SK-N-SH (cell line): ENCODE measurements at regions not wholly inside any gene's neighbourhood (a gene's known extent, or its start where the extent isn't known, plus 50 kb on each side); places are given as distances from the start of the nearest gene placed in this dataset.

Experiments used
- EP300 ChIP-seq, 2 experiments: IDR thresholded peaks; 2 replicates each; pipeline versions ENCODE4 v1.4.0 to v1.6.1; 2012; ENCODE audit warnings: borderline replicate concordance in 1 of 2, low read depth in 1 of 2, low read length in 1 of 2
- EZH2phosphoT487 ChIP-seq: fragments of 200-600 bp; sonication (generic); IDR thresholded peaks from 2 replicates; pipeline ENCODE4 v1.6.1; 2017; ENCODE audit warnings: low read depth, mixed run types, mild to moderate bottlenecking, antibody characterized with exemption, moderate library complexity, borderline replicate concordance
- JUND ChIP-seq: IDR thresholded peaks from 2 replicates; pipeline ENCODE4 v1.4.0; 2012
- MXI1 ChIP-seq: IDR thresholded peaks from 2 replicates; pipeline ENCODE4 v1.6.1; 2012; ENCODE audit warnings: mild to moderate bottlenecking, low read depth, low read length, improper control_type of control experiment
- TEAD4 ChIP-seq: IDR thresholded peaks from 2 replicates; pipeline ENCODE4 v1.4.0; 2012; ENCODE audit warnings: mild to moderate bottlenecking, borderline replicate concordance; ENCODE audit not compliant: insufficient read depth
- TF ChIP-seq, protein P1 (sequence below): IDR thresholded peaks from 2 replicates; pipeline ENCODE4 v1.6.1; 2012; ENCODE audit warnings: mild to moderate bottlenecking, low read depth, low read length, moderate library complexity
- TF ChIP-seq, protein P2 (sequence below): fragments of 200-600 bp; sonication (generic); IDR thresholded peaks from 2 replicates; pipeline ENCODE4 v1.6.1; 2017; ENCODE audit warnings: antibody characterized with exemption, mild to moderate bottlenecking, moderate library complexity
- TF ChIP-seq, protein P3 (sequence below): IDR thresholded peaks from 2 replicates; pipeline ENCODE4 v1.4.0; 2012; ENCODE audit warnings: low read depth

DNA sequence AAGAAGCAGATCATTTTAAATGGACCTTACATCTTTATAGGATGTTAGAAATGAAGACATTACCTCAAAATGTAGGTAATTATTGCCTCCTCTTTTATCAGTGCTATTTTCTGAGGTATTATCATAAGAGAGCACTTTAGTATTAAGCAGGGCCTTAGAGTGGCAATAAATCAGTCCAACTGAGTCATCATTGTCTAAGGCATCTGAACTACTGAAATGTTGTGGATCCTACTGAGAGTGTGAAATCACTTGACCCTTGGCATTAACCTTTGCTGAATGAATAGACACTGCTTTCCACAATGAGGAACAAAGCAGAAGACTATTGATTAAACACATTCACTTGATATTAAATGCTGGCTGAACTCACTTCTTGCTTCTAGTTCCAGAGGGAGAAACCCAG, 224.6 kb upstream of the ARRDC3 start:
- TF ChIP-seq, protein P1, sequence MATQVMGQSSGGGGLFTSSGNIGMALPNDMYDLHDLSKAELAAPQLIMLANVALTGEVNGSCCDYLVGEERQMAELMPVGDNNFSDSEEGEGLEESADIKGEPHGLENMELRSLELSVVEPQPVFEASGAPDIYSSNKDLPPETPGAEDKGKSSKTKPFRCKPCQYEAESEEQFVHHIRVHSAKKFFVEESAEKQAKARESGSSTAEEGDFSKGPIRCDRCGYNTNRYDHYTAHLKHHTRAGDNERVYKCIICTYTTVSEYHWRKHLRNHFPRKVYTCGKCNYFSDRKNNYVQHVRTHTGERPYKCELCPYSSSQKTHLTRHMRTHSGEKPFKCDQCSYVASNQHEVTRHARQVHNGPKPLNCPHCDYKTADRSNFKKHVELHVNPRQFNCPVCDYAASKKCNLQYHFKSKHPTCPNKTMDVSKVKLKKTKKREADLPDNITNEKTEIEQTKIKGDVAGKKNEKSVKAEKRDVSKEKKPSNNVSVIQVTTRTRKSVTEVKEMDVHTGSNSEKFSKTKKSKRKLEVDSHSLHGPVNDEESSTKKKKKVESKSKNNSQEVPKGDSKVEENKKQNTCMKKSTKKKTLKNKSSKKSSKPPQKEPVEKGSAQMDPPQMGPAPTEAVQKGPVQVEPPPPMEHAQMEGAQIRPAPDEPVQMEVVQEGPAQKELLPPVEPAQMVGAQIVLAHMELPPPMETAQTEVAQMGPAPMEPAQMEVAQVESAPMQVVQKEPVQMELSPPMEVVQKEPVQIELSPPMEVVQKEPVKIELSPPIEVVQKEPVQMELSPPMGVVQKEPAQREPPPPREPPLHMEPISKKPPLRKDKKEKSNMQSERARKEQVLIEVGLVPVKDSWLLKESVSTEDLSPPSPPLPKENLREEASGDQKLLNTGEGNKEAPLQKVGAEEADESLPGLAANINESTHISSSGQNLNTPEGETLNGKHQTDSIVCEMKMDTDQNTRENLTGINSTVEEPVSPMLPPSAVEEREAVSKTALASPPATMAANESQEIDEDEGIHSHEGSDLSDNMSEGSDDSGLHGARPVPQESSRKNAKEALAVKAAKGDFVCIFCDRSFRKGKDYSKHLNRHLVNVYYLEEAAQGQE, result no peak
- TF ChIP-seq EZH2phosphoT487, result no peak
- no peak for TF ChIP-seq EP300 (IDR thresholded peaks at IDR 0.05; ENCODE audit: borderline replicate concordance in 1 of 2, low read depth in 1 of 2, low read length in 1 of 2)
- TF ChIP-seq TEAD4, result no peak
- no peak for TF ChIP-seq MXI1
- TF ChIP-seq, protein P2, sequence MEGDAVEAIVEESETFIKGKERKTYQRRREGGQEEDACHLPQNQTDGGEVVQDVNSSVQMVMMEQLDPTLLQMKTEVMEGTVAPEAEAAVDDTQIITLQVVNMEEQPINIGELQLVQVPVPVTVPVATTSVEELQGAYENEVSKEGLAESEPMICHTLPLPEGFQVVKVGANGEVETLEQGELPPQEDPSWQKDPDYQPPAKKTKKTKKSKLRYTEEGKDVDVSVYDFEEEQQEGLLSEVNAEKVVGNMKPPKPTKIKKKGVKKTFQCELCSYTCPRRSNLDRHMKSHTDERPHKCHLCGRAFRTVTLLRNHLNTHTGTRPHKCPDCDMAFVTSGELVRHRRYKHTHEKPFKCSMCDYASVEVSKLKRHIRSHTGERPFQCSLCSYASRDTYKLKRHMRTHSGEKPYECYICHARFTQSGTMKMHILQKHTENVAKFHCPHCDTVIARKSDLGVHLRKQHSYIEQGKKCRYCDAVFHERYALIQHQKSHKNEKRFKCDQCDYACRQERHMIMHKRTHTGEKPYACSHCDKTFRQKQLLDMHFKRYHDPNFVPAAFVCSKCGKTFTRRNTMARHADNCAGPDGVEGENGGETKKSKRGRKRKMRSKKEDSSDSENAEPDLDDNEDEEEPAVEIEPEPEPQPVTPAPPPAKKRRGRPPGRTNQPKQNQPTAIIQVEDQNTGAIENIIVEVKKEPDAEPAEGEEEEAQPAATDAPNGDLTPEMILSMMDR, result no peak
- TF ChIP-seq JUND, result no peak
- TF ChIP-seq, protein P3, sequence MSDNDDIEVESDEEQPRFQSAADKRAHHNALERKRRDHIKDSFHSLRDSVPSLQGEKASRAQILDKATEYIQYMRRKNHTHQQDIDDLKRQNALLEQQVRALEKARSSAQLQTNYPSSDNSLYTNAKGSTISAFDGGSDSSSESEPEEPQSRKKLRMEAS, result no peak
